Astrocyte (in vitro differentiated cells and primary cell): ENCODE measurements at regions not wholly inside any gene's neighbourhood (a gene's known extent, or its start where the extent isn't known, plus 50 kb on each side); places are given as distances from the start of the nearest gene placed in this dataset.

ENCODE experiments used
- CTCF ChIP-seq: IDR thresholded peaks from 2 replicates; pipeline ENCODE4 v1.5.1; 2011; ENCODE audit warnings: low read depth, mild to moderate bottlenecking, inconsistent platforms, low read length, moderate library complexity; ENCODE audit not compliant: insufficient read depth
- EZH2 ChIP-seq: IDR thresholded peaks from 2 replicates; pipeline ENCODE4 v1.6.1; 2012; ENCODE audit warnings: mild to moderate bottlenecking, low read length, inconsistent platforms; ENCODE audit not compliant: insufficient read depth

- TF ChIP-seq CTCF (no peak), EZH2 (no peak)
Observed at GRCh38 chr17:51493206-51493605, 232.9 kb downstream of the UTP18 start.
